Endothelial cell of umbilical vein (primary cell): ENCODE measurements at regions not wholly inside any gene's neighbourhood (a gene's known extent, or its start where the extent isn't known, plus 50 kb on each side); places are given as distances from the start of the nearest gene placed in this dataset.

Source experiments
- BruUV-seq: library from RNA; stranded (reverse); fragments of 400-500 nt; replicated peaks from 2 replicates; lab custom pipeline; 2021; lab: Mats Ljungman, UMichigan
- CTCF ChIA-PET: fragments of 300-600, 350-600 bp; sonication (Branson Sonifier 250); formaldehyde crosslinking; loops from one replicate; lab custom pipeline; 2021; ENCODE audit warnings: antibody characterized with exemption, inconsistent platforms; lab: Charles Lee
- POLR2A ChIA-PET: fragments of 300-600, 350-600 bp; sonication (Branson Sonifier 250); formaldehyde crosslinking; loops from one replicate; lab custom pipeline; 2021; ENCODE audit warnings: antibody characterized with exemption, inconsistent platforms; lab: Charles Lee
- DNase-seq: peaks from one replicate; pipeline ENCODE4 v3.0.0-alpha.2; 2011; ENCODE audit warnings: low read depth, low spot score
- FAIRE-seq: peaks from 2 replicates; lab custom pipeline; 2011; peaks lifted over from hg19 to GRCh38; lab: Jason Lieb, UNC
- H2AFZ ChIP-seq: 2 replicates; pipeline ENCODE4 v1.6.0; 2012; ENCODE audit warnings: low read depth, low read length, control low read depth, inconsistent platforms
- H3K27ac ChIP-seq: 2 replicates; pipeline ENCODE4 v1.5.1; 2011; ENCODE audit warnings: low read depth, mild to moderate bottlenecking, control low read depth, low read length, moderate library complexity; ENCODE audit not compliant: insufficient read depth
- H3K27me3 ChIP-seq, 2 experiments: 2 replicates each; pipeline versions ENCODE4 v1.6.0 to v1.6.1; 2011; ENCODE audit warnings: low read length in 2 of 2, mixed read lengths in 1 of 2; ENCODE audit not compliant: control insufficient read depth in 2 of 2, insufficient read depth in 2 of 2
- H3K36me3 ChIP-seq, 2 experiments: 2 replicates in 1 of 2; 3 replicates in 1 of 2; pipeline ENCODE4 v1.5.1; 2011; ENCODE audit warnings: low read length in 2 of 2, mild to moderate bottlenecking in 1 of 2, moderate library complexity in 1 of 2; ENCODE audit not compliant: control insufficient read depth in 2 of 2, insufficient read depth in 2 of 2; ENCODE audit errors: extremely low read depth in 1 of 2
- H3K4me1 ChIP-seq: 3 replicates; pipeline ENCODE4 v1.5.1; 2011; ENCODE audit warnings: mild to moderate bottlenecking, low read length; ENCODE audit not compliant: control insufficient read depth, insufficient read depth; ENCODE audit errors: extremely low read depth
- H3K4me2 ChIP-seq: 2 replicates; pipeline ENCODE4 v1.6.1; 2011; ENCODE audit warnings: low read length, control low read depth, mixed read lengths; ENCODE audit not compliant: insufficient read depth
- H3K4me3 ChIP-seq, 3 experiments: fragments of 200-600 bp in 1 of 3; sonication (generic), shearing (Covaris generic) in 1 of 3; replicated peaks in 1 of 3; 2 replicates each; pipeline ENCODE4 v1.5.1; 2011 to 2016; ENCODE audit warnings: control low read depth in 3 of 3, low read length in 3 of 3, mild to moderate bottlenecking in 2 of 3, inconsistent platforms in 1 of 3, low read depth in 1 of 3, moderate library complexity in 1 of 3; ENCODE audit not compliant: insufficient read depth in 1 of 3
- H3K79me2 ChIP-seq: 2 replicates; pipeline ENCODE4 v1.6.0; 2012; ENCODE audit warnings: low read length, inconsistent platforms; ENCODE audit not compliant: control insufficient read depth, insufficient read depth
- H3K9ac ChIP-seq: replicated peaks from 2 replicates; pipeline ENCODE3; 2011; ENCODE audit warnings: low read length, control low read depth; ENCODE audit not compliant: insufficient read depth; ENCODE audit errors: extremely low read depth
- H3K9me1 ChIP-seq: replicated peaks from 3 replicates; pipeline ENCODE4 v1.6.0; 2011; ENCODE audit warnings: mild to moderate bottlenecking, low read length; ENCODE audit not compliant: control insufficient read depth, insufficient read depth; ENCODE audit errors: extremely low read depth
- H3K9me3 ChIP-seq: replicated peaks from 2 replicates; pipeline ENCODE4 v1.5.1; 2012; ENCODE audit warnings: low read length, inconsistent platforms; ENCODE audit not compliant: control insufficient read depth, insufficient read depth
- H4K20me1 ChIP-seq: replicated peaks from 2 replicates; pipeline ENCODE3; 2011; ENCODE audit warnings: mild to moderate bottlenecking, low read length; ENCODE audit not compliant: control insufficient read depth, insufficient read depth; ENCODE audit errors: extremely low read depth
- CTCF ChIP-seq, 2 donors: IDR thresholded peaks; 1 replicate in 1 of 2; 2 replicates in 1 of 2; pipeline ENCODE4 v1.5.1; 2011; ENCODE audit warnings: low read length in 2 of 2, mild to moderate bottlenecking in 2 of 2, moderate library complexity in 2 of 2, control low read depth in 1 of 2, inconsistent platforms in 1 of 2, low read depth in 1 of 2; ENCODE audit not compliant: insufficient read depth in 1 of 2; ENCODE audit errors: extremely low read depth in 1 of 2
- EZH2 ChIP-seq: IDR thresholded peaks from 2 replicates; pipeline ENCODE4 v1.6.1; 2012; ENCODE audit warnings: borderline replicate concordance, low read depth, mild to moderate bottlenecking, moderate library complexity, low read length, inconsistent platforms; ENCODE audit not compliant: severe bottlenecking
- FOS ChIP-seq: IDR thresholded peaks from 2 replicates; pipeline ENCODE4 v1.6.1; 2011; ENCODE audit warnings: mild to moderate bottlenecking, low read length, moderate library complexity, borderline replicate concordance; ENCODE audit not compliant: insufficient read depth
- GATA2 ChIP-seq: IDR thresholded peaks from 2 replicates; pipeline ENCODE4 v1.7.0; 2011; ENCODE audit warnings: low read depth, mild to moderate bottlenecking, moderate library complexity, mixed read lengths, low read length; ENCODE audit not compliant: insufficient read length, insufficient read depth
- JUN ChIP-seq: IDR thresholded peaks from 2 replicates; pipeline ENCODE4 v1.6.1; 2011; ENCODE audit warnings: borderline replicate concordance, low read depth; ENCODE audit not compliant: insufficient read length, insufficient read depth
- MAX ChIP-seq: IDR thresholded peaks from 2 replicates; pipeline ENCODE4 v1.6.1; 2011; ENCODE audit not compliant: insufficient read depth, insufficient read length
- MYC ChIP-seq: IDR thresholded peaks from one replicate; pipeline ENCODE4 v1.6.1; 2011; ENCODE audit warnings: mild to moderate bottlenecking, low read depth, low read length
- POLR2A ChIP-seq: IDR thresholded peaks from 2 replicates; pipeline ENCODE4 v1.6.1; 2012; ENCODE audit warnings: low read depth, mild to moderate bottlenecking, control low read depth, low read length
- POLR2AphosphoS5 ChIP-seq: IDR thresholded peaks from 2 replicates; pipeline ENCODE4 v1.6.1; 2012; ENCODE audit warnings: low read depth, mild to moderate bottlenecking, control low read depth, low read length, moderate library complexity; ENCODE audit not compliant: insufficient read depth
- dilution Hi-C: fragments of 300-500 bp; cut with MboI; formaldehyde crosslinking; loops from one replicate; pipeline ENCODE4 v1.15.0; 2019; ENCODE audit warnings: low sequenced_read_pairs; ENCODE audit not compliant: extremely low pct_ligation_motif_present
- intact Hi-C: fragments of 100-400 bp; cut with micrococcal nuclease; formaldehyde crosslinking; loops from one replicate; pipeline ENCODE4 v1.10.0; 2022

- no TSS peak for BruUV-seq
- Histone ChIP-seq H4K20me1 (no peaks in the 10 kb centered on the region), H3K27ac (no peak overlapping the region), H3K4me1 (no peaks in the 10 kb centered on the region), H3K4me2 (no peak overlapping the region), H3K79me2 (no peaks in the 10 kb centered on the region), H3K4me3 (no peak overlapping the region), H3K36me3 (no peaks in the 10 kb centered on the region), H2AFZ (no peak overlapping the region), H3K27me3 (no peaks in the 10 kb centered on the region), H3K9me1 (no peaks in the 10 kb centered on the region), H3K9me3 (peaks cover 2% of the 10 kb centered on the region), H3K9ac (no peak overlapping the region)
- CTCF ChIA-PET: no interaction called here
- intact Hi-C loops (no loop called here), dilution Hi-C loops (no loop called here)
- TF ChIP-seq POLR2AphosphoS5 (no peak), GATA2 (no peak), JUN (no peak), POLR2A (no peak), CTCF (IDR thresholded peaks at IDR 0.05; ENCODE audit: extremely low read depth in 1 of 2, insufficient read depth in 1 of 2, low read depth in 1 of 2, low read length in 2 of 2) (no peak), EZH2 (no peak), FOS (no peak), MAX (no peak), MYC (no peak)
- POLR2A ChIA-PET: no interaction called here
- DNase-seq (no peak), FAIRE-seq (no peak)
Observed at GRCh38 chr15:91356083-91356482, 256.0 kb downstream of the SV2B start.
